ENCODE measurements at regions not wholly inside any gene's neighbourhood (a gene's known extent, or its start where the extent isn't known, plus 50 kb on each side); places are given as distances from the start of the nearest gene placed in this dataset.
A peak's percentile ranks its signal among the peaks of the same experiment; 100 is the strongest.

- no peak for TF ChIP-seq YY1 (IDR thresholded peaks at IDR 0.05; ENCODE audit: insufficient read depth, insufficient read length)
- TF ChIP-seq ZNF274 (IDR thresholded peaks at IDR 0.05; ENCODE audit: low read depth, low read length) = no peak
- TF ChIP-seq SUZ12 (IDR thresholded peaks at IDR 0.05; ENCODE audit: extremely low read depth, insufficient read depth, insufficient read length) = no peak
- Histone ChIP-seq H3K9me3 (ENCODE audit: insufficient read depth, low read length) (no peaks in the 10 kb centered on the region), H3K36me3 (ENCODE audit: insufficient read depth, insufficient read length, low read length) (no peaks in the 10 kb centered on the region), H3K4me1 (ENCODE audit: insufficient read depth, insufficient read length) (peaks cover 4% of the 10 kb centered on the region), H3K27me3 (ENCODE audit: insufficient read depth, insufficient read length) (no peaks in the 10 kb centered on the region), H3K4me3 (ENCODE audit: insufficient read length, low read depth) (no peak overlapping the region), H3K9ac (ENCODE audit: insufficient read length, low read depth) (no peak overlapping the region)
- no peak for DNase-seq (ENCODE audit: low read depth, low spot score)
Measured at GRCh38 chr2:20150110-20150706, 74.7 kb downstream of the SDC1 start.

GRCh38 chr2:20149703-20150030 lies 75.3 kb downstream of the SDC1 start:
- Histone ChIP-seq H3K9ac (ENCODE audit: insufficient read length, low read depth) (no peak overlapping the region), H3K4me1 (ENCODE audit: insufficient read depth, insufficient read length) (peaks cover 4% of the 10 kb centered on the region), H3K4me3 (ENCODE audit: insufficient read length, low read depth) (no peak overlapping the region), H3K36me3 (ENCODE audit: insufficient read depth, insufficient read length, low read length) (no peaks in the 10 kb centered on the region), H3K9me3 (ENCODE audit: insufficient read depth, low read length) (no peaks in the 10 kb centered on the region), H3K27me3 (ENCODE audit: insufficient read depth, insufficient read length) (no peaks in the 10 kb centered on the region)
- DNase-seq (ENCODE audit: low read depth, low spot score) = no peak
- no peak for TF ChIP-seq ZNF274 (IDR thresholded peaks at IDR 0.05; ENCODE audit: low read depth, low read length)
- no peak for TF ChIP-seq YY1 (IDR thresholded peaks at IDR 0.05; ENCODE audit: insufficient read depth, insufficient read length)
- TF ChIP-seq SUZ12 (IDR thresholded peaks at IDR 0.05; ENCODE audit: extremely low read depth, insufficient read depth, insufficient read length) = no peak

GRCh38 chr2:20148923-20149702 lies 75.8 kb downstream of the SDC1 start:
- Histone ChIP-seq H3K4me1 (ENCODE audit: insufficient read depth, insufficient read length) (peaks cover 4% of the 10 kb centered on the region), H3K27me3 (ENCODE audit: insufficient read depth, insufficient read length) (no peaks in the 10 kb centered on the region), H3K4me3 (ENCODE audit: insufficient read length, low read depth) (no peak overlapping the region)

GRCh38 chr2:20148426-20148922 lies 76.5 kb downstream of the SDC1 start:
- Histone ChIP-seq H3K27me3 (ENCODE audit: insufficient read depth, insufficient read length) (no peaks in the 10 kb centered on the region), H3K4me3 (ENCODE audit: insufficient read length, low read depth) (no peak overlapping the region), H3K9me3 (ENCODE audit: insufficient read depth, low read length) (no peaks in the 10 kb centered on the region), H3K36me3 (ENCODE audit: insufficient read depth, insufficient read length, low read length) (no peaks in the 10 kb centered on the region), H3K9ac (ENCODE audit: insufficient read length, low read depth) (no peak overlapping the region), H3K4me1 (ENCODE audit: insufficient read depth, insufficient read length) (peaks cover 4% of the 10 kb centered on the region)
- no peak for TF ChIP-seq ZNF274 (IDR thresholded peaks at IDR 0.05; ENCODE audit: low read depth, low read length)
- TF ChIP-seq SUZ12 (IDR thresholded peaks at IDR 0.05; ENCODE audit: extremely low read depth, insufficient read depth, insufficient read length) = no peak
- TF ChIP-seq YY1 (IDR thresholded peaks at IDR 0.05; ENCODE audit: insufficient read depth, insufficient read length) = no peak
- DNase-seq (ENCODE audit: low read depth, low spot score) = no peak

More at GRCh38 chr2:20148923-20149702, 75.8 kb downstream of the SDC1 start:
- H3K9me3 ChIP-seq (ENCODE audit: insufficient read depth, low read length) = no peaks in the 10 kb centered on the region
- TF ChIP-seq SUZ12 (IDR thresholded peaks at IDR 0.05; ENCODE audit: extremely low read depth, insufficient read depth, insufficient read length) (no peak), YY1 (IDR thresholded peaks at IDR 0.05; ENCODE audit: insufficient read depth, insufficient read length) (no peak), ZNF274 (IDR thresholded peaks at IDR 0.05; ENCODE audit: low read depth, low read length) (no peak)
- H3K36me3 ChIP-seq (ENCODE audit: insufficient read depth, insufficient read length, low read length) = no peaks in the 10 kb centered on the region
- no peak overlapping the region for H3K9ac ChIP-seq (ENCODE audit: insufficient read length, low read depth)
- DNase-seq (ENCODE audit: low read depth, low spot score) = peak; percentile 42

- Histone ChIP-seq H3K9ac (ENCODE audit: insufficient read length, low read depth) (no peak overlapping the region), H3K27me3 (ENCODE audit: insufficient read depth, insufficient read length) (no peaks in the 10 kb centered on the region), H3K9me3 (ENCODE audit: insufficient read depth, low read length) (no peaks in the 10 kb centered on the region), H3K36me3 (ENCODE audit: insufficient read depth, insufficient read length, low read length) (no peaks in the 10 kb centered on the region), H3K4me3 (ENCODE audit: insufficient read length, low read depth) (no peak overlapping the region), H3K4me1 (ENCODE audit: insufficient read depth, insufficient read length) (peaks cover 4% of the 10 kb centered on the region)
- DNase-seq (ENCODE audit: low read depth, low spot score) = no peak
- TF ChIP-seq SUZ12 (IDR thresholded peaks at IDR 0.05; ENCODE audit: extremely low read depth, insufficient read depth, insufficient read length) (no peak), ZNF274 (IDR thresholded peaks at IDR 0.05; ENCODE audit: low read depth, low read length) (no peak), YY1 (IDR thresholded peaks at IDR 0.05; ENCODE audit: insufficient read depth, insufficient read length) (no peak)
Measured at GRCh38 chr2:20147351-20147750, 77.6 kb downstream of the SDC1 start.

- Histone ChIP-seq H3K4me3 (ENCODE audit: insufficient read length, low read depth) (no peak overlapping the region), H3K9ac (ENCODE audit: insufficient read length, low read depth) (no peak overlapping the region), H3K4me1 (ENCODE audit: insufficient read depth, insufficient read length) (peaks cover 4% of the 10 kb centered on the region), H3K36me3 (ENCODE audit: insufficient read depth, insufficient read length, low read length) (no peaks in the 10 kb centered on the region), H3K27me3 (ENCODE audit: insufficient read depth, insufficient read length) (no peaks in the 10 kb centered on the region), H3K9me3 (ENCODE audit: insufficient read depth, low read length) (no peaks in the 10 kb centered on the region)
- TF ChIP-seq YY1 (IDR thresholded peaks at IDR 0.05; ENCODE audit: insufficient read depth, insufficient read length) (no peak), ZNF274 (IDR thresholded peaks at IDR 0.05; ENCODE audit: low read depth, low read length) (no peak), SUZ12 (IDR thresholded peaks at IDR 0.05; ENCODE audit: extremely low read depth, insufficient read depth, insufficient read length) (no peak)
- no peak for DNase-seq (ENCODE audit: low read depth, low spot score)
Measured at GRCh38 chr2:20146401-20146800, 78.5 kb downstream of the SDC1 start.

GRCh38 chr2:20145497-20146193 lies 79.3 kb downstream of the SDC1 start:
- H3K4me1 ChIP-seq (ENCODE audit: insufficient read depth, insufficient read length) = peaks cover 2% of the 10 kb centered on the region
- DNase-seq (ENCODE audit: low read depth, low spot score) = no peak
- H3K9me3 ChIP-seq (ENCODE audit: insufficient read depth, low read length) = no peaks in the 10 kb centered on the region
- H3K9ac ChIP-seq (ENCODE audit: insufficient read length, low read depth) = no peak overlapping the region
- H3K4me3 ChIP-seq (ENCODE audit: insufficient read length, low read depth) = no peak overlapping the region
- no peak for TF ChIP-seq ZNF274 (IDR thresholded peaks at IDR 0.05; ENCODE audit: low read depth, low read length)
- TF ChIP-seq YY1 (IDR thresholded peaks at IDR 0.05; ENCODE audit: insufficient read depth, insufficient read length) = no peak
- TF ChIP-seq SUZ12 (IDR thresholded peaks at IDR 0.05; ENCODE audit: extremely low read depth, insufficient read depth, insufficient read length) = no peak
- no peaks in the 10 kb centered on the region for H3K27me3 ChIP-seq (ENCODE audit: insufficient read depth, insufficient read length)
- no peaks in the 10 kb centered on the region for H3K36me3 ChIP-seq (ENCODE audit: insufficient read depth, insufficient read length, low read length)
